HepG2 (cell line): ENCODE measurements at regions not wholly inside any gene's neighbourhood (a gene's known extent, or its start where the extent isn't known, plus 50 kb on each side); places are given as distances from the start of the nearest gene placed in this dataset.

ENCODE experiments used
- ATAC-seq: fragments of 200-7000 bp; cut with Tn5 transposase; 3 replicates; pipeline ENCODE4 v1.9.1; 2020; ENCODE audit warnings: mild to moderate bottlenecking, moderate library complexity
- BruUV-seq: library from RNA; stranded (reverse); fragments of 400-500 nt; replicated peaks from 2 replicates; lab custom pipeline; 2021; lab: Mats Ljungman, UMichigan
- CTCF ChIA-PET: fragments of 300-600 bp; formaldehyde crosslinking; extraction: SDS; loops from one replicate; lab custom pipeline; 2021; ENCODE audit warnings: low total read pairs, inconsistent platforms, low intra/inter-chr PET ratio; lab: Yijun Ruan, JAX
- POLR2A ChIA-PET: fragments of 350-600 bp; sonication (Branson Sonifier 250); formaldehyde crosslinking; loops from one replicate; lab custom pipeline; 2020; ENCODE audit warnings: antibody characterized with exemption, inconsistent platforms; lab: Yijun Ruan, JAX
- DNase-seq: peaks from one replicate; pipeline ENCODE4 v3.0.0-alpha.2; 2015; ENCODE audit warnings: low spot score
- FAIRE-seq: peaks from 3 replicates; lab custom pipeline; 2011; peaks lifted over from hg19 to GRCh38; lab: Jason Lieb, UNC
- H2AFZ ChIP-seq: one replicate; pipeline ENCODE4 v1.6.1; 2011; ENCODE audit warnings: low read length, inconsistent platforms
- H3K27ac ChIP-seq: fragments of 300-600 bp; 3 replicates; pipeline ENCODE4 v1.8.0; 2011; ENCODE audit warnings: mixed run types, mild to moderate bottlenecking, mixed read lengths, low read length, inconsistent platforms; ENCODE audit not compliant: insufficient read depth; ENCODE audit errors: extremely low read length
- H3K27me3 ChIP-seq, 2 experiments: fragments of 200-600 bp in 1 of 2; 2 replicates in 1 of 2; 3 replicates in 1 of 2; pipeline versions ENCODE4 v1.6.0 to v1.8.0; 2011; ENCODE audit warnings: low read length in 2 of 2, mild to moderate bottlenecking in 2 of 2, moderate library complexity in 2 of 2, inconsistent platforms in 1 of 2; ENCODE audit not compliant: insufficient read depth in 2 of 2, control insufficient read depth in 1 of 2
- H3K36me3 ChIP-seq, 2 experiments: fragments of 200-600 bp in 1 of 2; replicated peaks in 1 of 2; 2 replicates in 1 of 2; 3 replicates in 1 of 2; pipeline versions ENCODE4 v1.5.1 to v1.8.0; 2011; ENCODE audit warnings: low read length in 2 of 2, inconsistent platforms in 1 of 2; ENCODE audit not compliant: insufficient read depth in 2 of 2, control insufficient read depth in 1 of 2
- H3K4me1 ChIP-seq: 2 replicates; pipeline ENCODE4 v1.5.1; 2012; ENCODE audit warnings: low read length, inconsistent platforms; ENCODE audit not compliant: insufficient read depth
- H3K4me2 ChIP-seq: 2 replicates; pipeline ENCODE4 v1.6.0; 2011; ENCODE audit warnings: low read depth, low read length, inconsistent platforms
- H3K4me3 ChIP-seq, 3 experiments: fragments of 200-600 bp in 1 of 3; sonication (generic), shearing (Covaris generic) in 1 of 3; replicated peaks in 1 of 3; 2 replicates each; pipeline ENCODE4 v1.5.1; 2011 to 2016; ENCODE audit warnings: low read length in 3 of 3, inconsistent platforms in 2 of 3, low read depth in 2 of 3, mild to moderate bottlenecking in 2 of 3, control low read depth in 1 of 3, mixed read lengths in 1 of 3; ENCODE audit not compliant: insufficient read depth in 1 of 3
- H3K79me2 ChIP-seq: one replicate; pipeline ENCODE4 v1.6.1; 2011; ENCODE audit warnings: low read length, inconsistent platforms; ENCODE audit not compliant: insufficient read depth
- H3K9ac ChIP-seq: 2 replicates; pipeline ENCODE4 v1.6.0; 2011; ENCODE audit warnings: mild to moderate bottlenecking, low read depth, low read length, inconsistent platforms; ENCODE audit not compliant: insufficient read depth
- H3K9me3 ChIP-seq: 2 replicates; pipeline ENCODE4 v1.5.1; 2012; ENCODE audit warnings: mild to moderate bottlenecking, low read length
- H4K20me1 ChIP-seq: 2 replicates; pipeline ENCODE4 v1.6.0; 2011; ENCODE audit warnings: inconsistent platforms, mild to moderate bottlenecking, low read length, moderate library complexity; ENCODE audit not compliant: insufficient read depth
- ADNP ChIP-seq: sonication (generic); formaldehyde crosslinking; IDR thresholded peaks from 2 replicates; pipeline ENCODE4 v1.4.0; 2020; ENCODE audit warnings: missing genetic modification reagents
- ELF1 ChIP-seq: sonication (generic); formaldehyde crosslinking; IDR thresholded peaks from 2 replicates; pipeline ENCODE4 v1.4.0; 2020; ENCODE audit warnings: missing genetic modification reagents
- ETV6 ChIP-seq: sonication (generic); formaldehyde crosslinking; conservative IDR thresholded peaks from 2 replicates; pipeline ENCODE4 v1.4.0; 2020; ENCODE audit warnings: missing genetic modification reagents
- GABPA ChIP-seq, 2 experiments: IDR thresholded peaks; 2 replicates each; pipeline ENCODE4 v1.6.1; 2011 to 2016; ENCODE audit warnings: low read depth in 2 of 2, low read length in 1 of 2, missing biosample characterization in 1 of 2, missing genetic modification characterization in 1 of 2
- GZF1 ChIP-seq: sonication (generic); formaldehyde crosslinking; IDR thresholded peaks from 2 replicates; pipeline ENCODE4 v1.5.1; 2020; ENCODE audit warnings: mild to moderate bottlenecking, missing genetic modification reagents
- KMT2B ChIP-seq: IDR thresholded peaks from 2 replicates; pipeline ENCODE4 v1.6.1; 2016; ENCODE audit warnings: missing genetic modification reagents, missing compliant biosample characterization
- NFRKB ChIP-seq: fragments of 450-650 bp; IDR thresholded peaks from 2 replicates; pipeline ENCODE4 v1.6.1; 2017
- NR3C1 ChIP-seq: sonication (generic); formaldehyde crosslinking; IDR thresholded peaks from 2 replicates; pipeline ENCODE4 v1.4.0; 2020; ENCODE audit warnings: missing genetic modification reagents
- ZNF138 ChIP-seq: sonication (generic); formaldehyde crosslinking; IDR thresholded peaks from 2 replicates; pipeline ENCODE4 v1.5.0; 2020; ENCODE audit warnings: mild to moderate bottlenecking, low read depth, missing genetic modification reagents
- ZNF333 ChIP-seq: sonication (generic); formaldehyde crosslinking; IDR thresholded peaks from 2 replicates; pipeline ENCODE4 v1.4.0; 2020; ENCODE audit warnings: mild to moderate bottlenecking, missing genetic modification reagents, borderline replicate concordance
- ZNF564 ChIP-seq: sonication (generic); formaldehyde crosslinking; IDR thresholded peaks from 2 replicates; pipeline ENCODE4 v1.8.1; 2023; ENCODE audit warnings: mild to moderate bottlenecking, missing genetic modification reagents
- ZSCAN20 ChIP-seq: sonication (generic); formaldehyde crosslinking; IDR thresholded peaks from 2 replicates; pipeline ENCODE4 v1.4.0; 2020; ENCODE audit warnings: missing genetic modification reagents, mild to moderate bottlenecking, borderline replicate concordance
- WGBS: methylation state at CpG from one replicate; pipeline ENCODE4 v1.1.6; 2017; ENCODE audit warnings: low lambda C conversion rate; 5-methylcytosine and 5-hydroxymethylcytosine counted together
- in situ Hi-C: cut with HindIII; loops from 2 replicates; pipeline ENCODE4 v1.10.0; 2017; ENCODE audit warnings: low pct_unique_long_range_greater_than_20kb; ENCODE audit not compliant: extremely low pct_ligation_motif_present
- intact Hi-C: fragments of 100-400 bp; cut with micrococcal nuclease; formaldehyde crosslinking; loops from one replicate; pipeline ENCODE4 v1.10.0; 2022; ENCODE audit not compliant: unreplicated experiment
- TF ChIP-seq, protein P1 (sequence below): sonication (generic); formaldehyde crosslinking; IDR thresholded peaks from 2 replicates; pipeline ENCODE4 v1.8.0; 2022; ENCODE audit warnings: mild to moderate bottlenecking, missing genetic modification reagents, moderate library complexity
- TF ChIP-seq, protein P2 (sequence below): fragments of 450-650 bp; IDR thresholded peaks from 2 replicates; pipeline ENCODE4 v1.6.1; 2016
- TF ChIP-seq, protein P3 (sequence below): sonication (generic); formaldehyde crosslinking; IDR thresholded peaks from 2 replicates; pipeline ENCODE4 v1.4.0; 2020; ENCODE audit warnings: missing genetic modification reagents; ENCODE audit errors: not compliant biosample characterization

DNA sequence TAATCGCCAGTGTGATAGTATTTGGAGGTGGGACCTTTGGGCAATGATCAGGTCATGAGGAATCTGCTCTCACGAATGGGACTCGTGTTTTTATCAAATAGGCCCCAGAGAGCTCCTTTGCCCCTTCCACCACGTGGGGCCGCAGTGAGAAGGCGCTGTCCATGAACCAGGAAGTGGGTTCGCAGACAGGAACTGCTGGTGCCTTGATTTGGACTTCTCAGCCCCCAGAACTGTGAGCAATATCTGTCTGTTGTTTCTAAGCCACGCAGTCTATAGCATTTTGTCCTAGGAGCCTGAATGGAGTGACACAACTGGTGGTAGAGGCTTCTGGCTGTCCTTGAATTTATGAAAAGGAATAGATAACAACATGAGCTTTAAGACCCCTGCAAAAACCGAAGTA is 111.2 kb upstream of the HDAC4 start:
- Histone ChIP-seq H3K4me1 (no peaks in the 10 kb centered on the region), H3K36me3 (no peaks in the 10 kb centered on the region), H3K27me3 (peaks cover 3 to 44% of the 10 kb centered on the region in 2 experiments), H3K4me3 (no peak overlapping the region), H3K9ac (no peak overlapping the region), H3K27ac (no peak overlapping the region), H2AFZ (no peak overlapping the region)
- ATAC-seq: no peak
- DNase-seq: no peak
- ChIA-PET POLR2A (no interaction called here), CTCF (no interaction called here)
- intact Hi-C loops: no loop called here
- no peak for TF ChIP-seq KMT2B
- TF ChIP-seq ELF1 (CRISPR knock-in tag): 0 out of 2 replicates have a peak, but pooled peaks have one; percentile 44
- TF ChIP-seq ETV6 (CRISPR knock-in tag): no peak
- no peak for TF ChIP-seq NR3C1 (CRISPR knock-in tag)
- peak; percentile 99 for TF ChIP-seq ZNF564 (CRISPR knock-in tag)
- TF ChIP-seq ZNF333: no peak
- TF ChIP-seq, protein P1, sequence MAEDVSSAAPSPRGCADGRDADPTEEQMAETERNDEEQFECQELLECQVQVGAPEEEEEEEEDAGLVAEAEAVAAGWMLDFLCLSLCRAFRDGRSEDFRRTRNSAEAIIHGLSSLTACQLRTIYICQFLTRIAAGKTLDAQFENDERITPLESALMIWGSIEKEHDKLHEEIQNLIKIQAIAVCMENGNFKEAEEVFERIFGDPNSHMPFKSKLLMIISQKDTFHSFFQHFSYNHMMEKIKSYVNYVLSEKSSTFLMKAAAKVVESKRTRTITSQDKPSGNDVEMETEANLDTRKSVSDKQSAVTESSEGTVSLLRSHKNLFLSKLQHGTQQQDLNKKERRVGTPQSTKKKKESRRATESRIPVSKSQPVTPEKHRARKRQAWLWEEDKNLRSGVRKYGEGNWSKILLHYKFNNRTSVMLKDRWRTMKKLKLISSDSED (CRISPR knock-in tag): no peak
- TF ChIP-seq, all 625 proteins: peak for 2
- no TSS peak for BruUV-seq
- in situ Hi-C loops: no loop called here
- Histone ChIP-seq H3K9me3 (no peaks in the 10 kb centered on the region), H3K4me2 (no peak overlapping the region), H4K20me1 (no peaks in the 10 kb centered on the region), H3K79me2 (no peaks in the 10 kb centered on the region)
- 19% methylated on average over 9 of the region's 9 CpGs for WGBS
- FAIRE-seq: no peak

DNA sequence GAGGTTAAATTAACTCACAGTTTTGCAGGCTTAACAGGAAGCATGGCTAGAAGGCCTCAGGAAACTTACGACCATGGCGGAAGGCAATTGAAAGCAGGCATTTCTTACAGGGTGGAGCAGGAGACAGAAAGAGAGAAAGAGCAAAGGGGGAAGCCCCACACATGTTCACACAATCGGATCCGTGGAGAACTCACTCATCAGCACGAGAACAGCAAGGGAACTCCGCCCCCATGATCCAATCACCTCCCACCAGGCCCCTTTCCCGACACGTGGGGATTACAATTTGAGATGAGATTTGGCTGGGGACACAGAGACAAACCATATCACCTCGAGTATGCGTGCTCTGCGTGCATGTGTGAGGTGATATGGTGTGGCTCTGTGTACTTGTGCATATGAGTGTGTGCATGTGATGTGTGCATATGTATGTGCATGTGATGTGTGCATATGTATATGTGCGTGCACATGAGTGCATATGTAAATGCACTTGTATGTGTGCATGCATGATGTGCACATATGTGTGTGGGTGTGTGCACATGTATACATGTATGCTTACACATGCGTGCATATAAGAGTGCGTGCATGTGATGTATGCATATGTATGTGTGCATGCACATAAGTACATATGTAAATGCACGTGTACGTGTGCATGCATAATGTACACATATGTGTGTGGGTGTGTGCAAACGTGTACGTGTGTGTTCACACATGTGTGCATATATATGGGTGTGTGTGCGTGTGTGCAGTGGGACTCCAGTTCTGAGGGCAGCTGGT is 108.7 kb upstream of the HDAC4 start:
- Histone ChIP-seq H3K27ac (no peak overlapping the region), H3K79me2 (no peaks in the 10 kb centered on the region), H3K9me3 (no peaks in the 10 kb centered on the region), H3K27me3 (peaks cover 2 to 56% of the 10 kb centered on the region in 2 experiments), H3K4me2 (no peak overlapping the region), H3K36me3 (no peaks in the 10 kb centered on the region), H3K4me1 (no peaks in the 10 kb centered on the region), H2AFZ (no peak overlapping the region), H4K20me1 (no peaks in the 10 kb centered on the region), H3K9ac (no peak overlapping the region), H3K4me3 (no peak overlapping the region)
- no peak for FAIRE-seq
- ChIA-PET CTCF (no interaction called here), POLR2A (no interaction called here)
- DNase-seq: no peak
- in situ Hi-C loops: no loop called here
- no peak for ATAC-seq
- WGBS: 39% methylated on average over 19 of the region's 19 CpGs
- TF ChIP-seq GZF1 (CRISPR knock-in tag): no peak
- TF ChIP-seq, protein P2, sequence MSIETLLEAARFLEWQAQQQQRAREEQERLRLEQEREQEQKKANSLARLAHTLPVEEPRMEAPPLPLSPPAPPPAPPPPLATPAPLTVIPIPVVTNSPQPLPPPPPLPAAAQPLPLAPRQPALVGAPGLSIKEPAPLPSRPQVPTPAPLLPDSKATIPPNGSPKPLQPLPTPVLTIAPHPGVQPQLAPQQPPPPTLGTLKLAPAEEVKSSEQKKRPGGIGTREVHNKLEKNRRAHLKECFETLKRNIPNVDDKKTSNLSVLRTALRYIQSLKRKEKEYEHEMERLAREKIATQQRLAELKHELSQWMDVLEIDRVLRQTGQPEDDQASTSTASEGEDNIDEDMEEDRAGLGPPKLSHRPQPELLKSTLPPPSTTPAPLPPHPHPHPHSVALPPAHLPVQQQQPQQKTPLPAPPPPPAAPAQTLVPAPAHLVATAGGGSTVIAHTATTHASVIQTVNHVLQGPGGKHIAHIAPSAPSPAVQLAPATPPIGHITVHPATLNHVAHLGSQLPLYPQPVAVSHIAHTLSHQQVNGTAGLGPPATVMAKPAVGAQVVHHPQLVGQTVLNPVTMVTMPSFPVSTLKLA: peak; percentile 86
- no peak for TF ChIP-seq NFRKB
- no peak for TF ChIP-seq ZNF138 (CRISPR knock-in tag)
- TF ChIP-seq, protein P3, sequence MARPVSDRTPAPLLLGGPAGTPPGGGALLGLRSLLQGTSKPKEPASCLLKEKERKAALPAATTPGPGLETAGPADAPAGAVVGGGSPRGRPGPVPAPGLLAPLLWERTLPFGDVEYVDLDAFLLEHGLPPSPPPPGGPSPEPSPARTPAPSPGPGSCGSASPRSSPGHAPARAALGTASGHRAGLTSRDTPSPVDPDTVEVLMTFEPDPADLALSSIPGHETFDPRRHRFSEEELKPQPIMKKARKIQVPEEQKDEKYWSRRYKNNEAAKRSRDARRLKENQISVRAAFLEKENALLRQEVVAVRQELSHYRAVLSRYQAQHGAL (CRISPR knock-in tag): no peak
- no peak for TF ChIP-seq ZSCAN20 (CRISPR knock-in tag)
- no peak for TF ChIP-seq GABPA (IDR thresholded peaks at IDR 0.05; ENCODE audit: low read depth, low read length)
- TF ChIP-seq GABPA (CRISPR knock-in tag; IDR thresholded peaks at IDR 0.05; ENCODE audit: low read depth): no peak
- TF ChIP-seq ADNP (CRISPR knock-in tag): no peak
- intact Hi-C loops: no loop called here
- BruUV-seq: no TSS peak
